ENCODE measurements at regions not wholly inside any gene's neighbourhood (a gene's known extent, or its start where the extent isn't known, plus 50 kb on each side); places are given as distances from the start of the nearest gene placed in this dataset.

DNA sequence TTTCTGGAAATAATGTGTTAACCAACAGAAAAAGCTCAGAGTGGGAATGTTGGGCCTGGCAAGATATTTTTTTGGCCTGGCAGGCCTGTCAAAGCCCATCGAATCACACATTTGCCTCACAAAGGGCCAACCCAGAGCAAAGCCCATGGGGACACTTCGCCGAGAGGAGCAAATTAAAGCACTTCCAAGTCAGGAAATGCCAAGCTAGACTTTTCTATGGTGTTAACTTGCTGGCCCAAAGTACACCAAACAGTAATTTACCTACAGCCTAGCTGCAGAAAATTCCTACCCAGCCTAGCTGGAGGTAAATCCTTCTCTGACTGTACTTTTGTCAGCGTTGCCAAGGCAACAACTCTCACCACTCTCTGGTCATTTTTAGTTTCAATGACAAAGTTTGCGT lies 288.6 kb upstream of the LDB2 start:
- no peak for DNase-seq (ENCODE audit: low read depth in 1 of 2, low spot score in 1 of 2)

GRCh38 chr4:17182888-17183287 lies 284.4 kb upstream of the LDB2 start:
- DNase-seq (ENCODE audit: low read depth in 1 of 2, low spot score in 1 of 2), result no peak

DNA sequence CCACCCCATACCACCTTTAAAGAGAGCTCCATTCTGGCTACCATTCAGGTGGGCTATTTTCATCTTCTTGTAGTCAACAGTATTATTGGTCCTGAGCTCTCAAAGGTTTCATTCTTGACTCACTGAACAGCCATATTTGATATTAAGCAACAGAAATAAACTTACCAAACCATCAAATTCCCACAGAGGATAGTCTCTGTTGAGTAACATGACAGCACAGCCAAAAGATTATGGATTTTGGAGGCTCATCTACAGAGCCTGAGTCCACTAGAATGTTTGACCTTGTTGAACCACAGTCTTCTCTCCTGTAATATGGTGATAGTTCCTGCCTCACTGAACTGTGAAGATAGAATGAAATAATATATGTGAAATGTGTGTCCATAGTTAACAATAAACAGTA lies 276.3 kb upstream of the LDB2 start:
- DNase-seq (ENCODE audit: low read depth in 1 of 2, low spot score in 1 of 2), result no peak

DNA sequence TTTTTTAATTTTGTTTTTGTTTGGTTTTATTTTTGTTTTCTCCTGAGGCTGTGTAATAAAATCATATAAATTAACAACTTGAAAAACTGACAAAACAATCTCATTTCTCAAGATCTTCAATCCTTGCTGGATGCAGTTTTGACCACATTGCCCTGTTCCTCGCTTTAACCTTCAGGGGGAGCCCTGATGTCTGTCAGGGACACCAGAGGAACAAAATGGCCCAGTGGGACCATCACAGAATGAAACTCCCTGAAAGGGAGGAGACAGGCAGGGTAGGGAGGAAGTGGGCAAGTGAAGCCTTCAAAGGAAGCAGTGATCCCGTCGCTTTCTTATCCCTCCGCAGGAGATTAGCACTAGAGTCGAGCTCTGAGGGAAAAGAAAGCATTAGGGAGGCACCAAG lies 274.9 kb upstream of the LDB2 start:
- DNase-seq (ENCODE audit: low read depth in 1 of 2, low spot score in 1 of 2), result no peak

DNA sequence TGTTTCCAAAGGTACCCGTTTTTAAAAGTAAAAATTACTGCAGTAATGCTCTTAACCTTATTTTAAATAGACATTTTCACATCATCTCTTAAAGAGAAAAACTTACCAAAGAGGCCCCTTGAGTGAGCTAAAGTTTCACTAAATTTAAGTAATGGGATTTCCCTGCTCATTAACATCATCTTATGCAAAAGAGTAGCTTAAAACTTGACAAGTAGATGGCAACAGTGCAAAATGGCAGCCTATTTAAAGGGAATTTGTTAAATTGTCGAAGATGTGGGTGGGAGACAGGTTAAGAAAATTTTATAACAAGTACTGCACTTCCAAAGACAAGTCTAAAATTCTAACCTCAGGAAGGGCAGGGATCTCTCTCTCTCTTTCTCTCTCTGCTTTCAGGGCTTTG lies 271.7 kb upstream of the LDB2 start:
- no peak for DNase-seq (ENCODE audit: low read depth in 1 of 2, low spot score in 1 of 2)

- no peak for DNase-seq (ENCODE audit: low read depth in 1 of 2, low spot score in 1 of 2)
Measured at GRCh38 chr4:17169699-17170098, 271.3 kb upstream of the LDB2 start.

- DNase-seq (ENCODE audit: low read depth in 1 of 2, low spot score in 1 of 2), result no peak
Measured at GRCh38 chr4:17168571-17168970, 270.1 kb upstream of the LDB2 start.

DNA sequence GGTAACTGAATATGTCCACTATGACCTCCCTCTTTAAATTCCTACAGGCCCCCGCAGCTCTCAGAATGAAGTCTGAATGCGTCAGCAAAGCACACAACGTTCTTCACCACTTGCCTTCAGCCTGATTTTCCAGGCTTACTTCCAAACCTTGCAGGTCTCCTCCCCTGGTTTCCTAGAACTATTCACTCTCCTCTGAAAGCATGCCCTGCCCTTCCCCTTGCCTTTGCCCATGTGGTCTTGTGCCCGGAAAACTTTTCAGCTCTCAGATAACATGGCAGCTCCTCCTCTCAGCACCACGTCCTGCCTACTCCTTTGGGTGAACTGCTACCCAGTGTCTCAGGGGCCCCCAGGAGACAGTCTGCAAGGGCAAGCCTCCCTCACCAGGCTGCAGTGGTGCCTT lies 268.5 kb upstream of the LDB2 start:
- DNase-seq (ENCODE audit: low read depth in 1 of 2, low spot score in 1 of 2), result no peak

DNA sequence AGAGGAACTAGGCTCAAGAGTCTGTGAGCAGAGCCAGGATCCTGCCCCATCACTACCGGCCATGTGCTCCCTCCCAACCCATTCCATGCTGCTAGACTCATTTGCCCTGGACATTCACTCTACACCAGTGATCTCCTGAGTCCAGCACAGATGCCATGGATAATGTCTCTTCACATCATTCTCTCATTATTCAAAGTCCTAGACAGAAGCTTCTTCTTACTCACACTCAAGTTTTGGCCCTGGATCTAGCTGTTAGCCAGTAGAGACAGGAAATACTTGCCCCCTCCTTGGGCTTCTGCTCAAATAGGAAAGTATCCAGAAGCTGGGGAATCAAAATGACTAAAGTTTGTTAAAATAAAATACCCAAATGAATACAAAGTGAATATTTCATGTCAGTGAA lies 266.8 kb upstream of the LDB2 start:
- no peak for DNase-seq (ENCODE audit: low read depth in 1 of 2, low spot score in 1 of 2)

DNA sequence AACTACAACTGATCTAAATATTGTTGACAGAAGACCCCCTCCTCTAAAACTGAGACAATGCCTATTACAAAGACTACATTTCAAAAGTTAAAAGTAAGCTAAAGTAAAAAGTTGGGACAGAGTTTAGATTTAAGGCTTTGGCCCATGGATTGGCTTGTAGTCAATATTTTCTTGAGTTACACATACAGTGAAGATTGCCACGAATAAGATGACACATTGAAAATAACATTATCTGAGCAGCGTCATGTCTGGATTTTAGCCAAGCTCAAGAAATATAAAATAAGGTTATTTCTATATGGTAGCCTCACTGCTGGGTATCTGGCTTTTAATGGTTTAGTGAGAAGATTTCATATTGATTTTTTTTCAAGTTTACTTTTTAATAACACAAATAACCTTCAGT lies 266.2 kb upstream of the LDB2 start:
- no peak for DNase-seq (ENCODE audit: low read depth in 1 of 2, low spot score in 1 of 2)

- no peak for DNase-seq (ENCODE audit: low read depth in 1 of 2, low spot score in 1 of 2)
Measured at GRCh38 chr4:17163156-17163771, 264.8 kb upstream of the LDB2 start.

- DNase-seq (ENCODE audit: low read depth in 1 of 2, low spot score in 1 of 2), result no peak
Measured at GRCh38 chr4:17157304-17157703, 258.9 kb upstream of the LDB2 start.

GRCh38 chr4:17155486-17155885 lies 257.0 kb upstream of the LDB2 start:
- DNase-seq (ENCODE audit: low read depth in 1 of 2, low spot score in 1 of 2), result no peak

GRCh38 chr4:17153572-17153971 lies 255.1 kb upstream of the LDB2 start:
- no peak for DNase-seq (ENCODE audit: low read depth in 1 of 2, low spot score in 1 of 2)

DNA sequence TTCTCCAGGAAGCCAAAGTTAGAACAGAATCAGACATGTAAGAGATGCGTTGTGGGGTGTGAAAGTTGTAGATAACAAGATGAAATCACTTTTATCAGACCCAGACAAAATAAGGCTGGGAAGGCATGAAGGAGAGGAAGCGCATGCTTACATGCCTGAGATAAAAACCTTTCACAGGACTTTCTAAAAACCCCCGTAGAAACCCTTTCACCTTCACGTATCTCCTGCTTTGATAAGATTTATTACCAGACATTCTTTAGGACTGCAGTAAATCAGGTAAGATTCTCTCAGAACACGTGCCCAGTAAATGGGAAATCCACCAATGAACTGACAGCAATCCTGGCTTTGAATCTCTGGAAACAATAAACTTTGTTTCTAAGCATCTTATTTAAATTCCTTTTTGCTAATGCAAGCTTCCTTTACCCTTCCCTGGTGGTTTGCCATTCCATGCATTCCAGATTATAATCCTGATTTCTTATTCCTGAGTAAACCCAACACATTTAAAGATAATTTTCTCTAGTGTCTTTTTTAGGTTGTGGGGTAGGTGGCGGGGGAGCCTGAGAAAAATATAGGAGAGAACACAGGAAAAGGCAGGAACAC lies 254.6 kb upstream of the LDB2 start:
- DNase-seq (ENCODE audit: low read depth in 1 of 2, low spot score in 1 of 2), result no peak

DNA sequence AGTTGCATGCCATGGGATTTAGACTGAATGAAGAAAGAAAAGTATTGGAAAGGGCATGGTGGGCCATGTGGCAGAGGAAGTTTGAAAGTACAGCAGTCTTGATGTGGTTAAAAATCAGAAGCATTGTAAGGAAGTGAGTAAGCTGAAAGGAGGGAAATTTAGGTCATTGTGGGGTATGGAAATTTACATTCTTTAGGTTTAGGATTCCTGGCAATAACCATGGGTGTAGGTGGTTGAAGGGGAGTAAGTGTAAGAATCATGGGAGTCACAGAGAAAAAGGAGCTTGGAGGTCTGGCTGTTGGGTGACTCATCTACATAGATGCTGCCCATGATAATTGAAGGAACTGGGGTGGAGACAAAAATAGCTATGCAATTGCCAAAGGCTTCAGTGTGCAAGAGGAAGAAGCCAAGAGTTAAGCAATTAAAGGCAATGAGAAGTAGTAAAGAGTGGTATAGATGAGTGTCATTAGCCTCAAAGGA lies 243.8 kb upstream of the LDB2 start:
- no peak for DNase-seq (ENCODE audit: low read depth in 1 of 2, low spot score in 1 of 2)

DNA sequence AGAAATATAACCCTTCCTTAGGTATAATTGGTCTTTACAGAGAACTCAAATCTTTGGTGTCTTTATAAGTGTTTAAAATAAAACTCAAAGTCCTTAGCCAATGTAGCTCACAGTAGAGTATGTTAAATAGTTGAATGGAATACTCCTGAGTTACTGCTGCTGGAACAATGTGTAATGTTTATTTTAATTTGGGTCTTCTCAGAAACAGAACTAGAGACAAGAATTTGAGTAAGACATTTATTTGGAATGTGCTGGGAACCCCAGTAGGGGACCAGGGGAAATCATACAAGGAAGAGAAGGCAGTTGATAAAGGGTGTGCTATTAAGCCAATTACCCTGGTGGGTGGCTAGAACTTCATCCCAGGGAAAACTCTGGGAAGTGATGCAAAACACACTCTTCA lies 240.4 kb upstream of the LDB2 start:
- no peak for DNase-seq (ENCODE audit: low read depth in 1 of 2, low spot score in 1 of 2)

DNA sequence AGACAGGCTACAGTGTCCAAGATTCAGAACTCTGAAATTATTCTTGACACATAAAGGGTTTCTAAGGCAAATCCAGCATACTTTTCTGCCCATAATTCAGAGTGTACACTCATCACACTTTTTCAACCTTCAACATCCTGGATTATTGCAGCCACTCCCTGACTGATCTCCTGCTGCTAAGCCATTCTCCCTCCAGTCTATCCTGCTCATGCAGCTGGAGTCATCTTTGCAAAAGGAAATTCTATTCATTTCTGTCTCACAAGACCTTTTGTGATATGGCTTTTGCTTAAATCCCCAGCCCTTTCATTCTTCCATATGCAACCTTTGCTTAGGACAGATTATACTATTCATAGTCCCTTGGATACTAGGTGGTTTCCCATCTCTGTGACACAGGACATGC lies 236.1 kb upstream of the LDB2 start:
- DNase-seq (ENCODE audit: low read depth in 1 of 2, low spot score in 1 of 2), result no peak

DNA sequence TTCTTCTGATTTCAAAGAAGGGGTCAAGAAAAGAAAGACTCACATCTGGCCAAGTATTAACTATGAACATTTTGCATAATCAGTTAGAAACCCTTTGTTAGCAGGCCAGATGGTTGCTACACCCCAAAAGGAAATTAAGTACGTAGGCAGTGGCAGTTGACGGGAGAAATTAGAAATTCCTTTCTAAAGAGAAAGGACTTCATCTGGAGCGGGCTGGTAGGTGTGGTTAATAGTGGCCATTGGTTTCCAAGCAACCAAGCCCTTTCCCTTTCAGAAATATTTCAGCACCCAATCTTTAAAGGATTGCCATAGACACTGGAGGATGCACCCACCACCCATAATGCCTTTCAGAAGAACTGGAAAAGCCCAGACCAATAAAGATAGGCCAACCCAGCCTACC lies 235.7 kb upstream of the LDB2 start:
- DNase-seq (ENCODE audit: low read depth in 1 of 2, low spot score in 1 of 2), result no peak

GRCh38 chr4:17132226-17132625 lies 233.8 kb upstream of the LDB2 start:
- DNase-seq (ENCODE audit: low read depth in 1 of 2, low spot score in 1 of 2), result no peak

DNA sequence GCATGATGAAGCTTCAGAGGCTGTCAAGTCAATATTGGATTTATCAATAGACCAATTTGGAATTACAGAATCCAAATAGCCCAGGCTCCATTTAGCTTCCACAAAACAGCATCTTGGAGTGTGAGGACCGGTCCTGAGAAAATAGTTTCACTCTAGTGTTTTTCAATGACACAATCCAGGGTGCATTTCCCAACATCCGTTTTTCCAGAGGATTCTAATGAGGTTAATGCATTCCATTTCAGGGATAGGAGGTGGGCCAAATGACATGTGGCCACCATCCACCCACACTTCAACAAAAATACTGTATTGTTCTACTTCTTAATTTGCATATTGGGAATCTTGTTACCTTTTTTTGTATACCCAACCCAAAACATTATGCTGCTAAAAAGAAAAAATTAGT lies 229.8 kb upstream of the LDB2 start:
- DNase-seq (ENCODE audit: low read depth in 1 of 2, low spot score in 1 of 2), result no peak

- DNase-seq (ENCODE audit: low read depth in 1 of 2, low spot score in 1 of 2), result no peak
Measured at GRCh38 chr4:17126321-17126966, 228.0 kb upstream of the LDB2 start.

DNA sequence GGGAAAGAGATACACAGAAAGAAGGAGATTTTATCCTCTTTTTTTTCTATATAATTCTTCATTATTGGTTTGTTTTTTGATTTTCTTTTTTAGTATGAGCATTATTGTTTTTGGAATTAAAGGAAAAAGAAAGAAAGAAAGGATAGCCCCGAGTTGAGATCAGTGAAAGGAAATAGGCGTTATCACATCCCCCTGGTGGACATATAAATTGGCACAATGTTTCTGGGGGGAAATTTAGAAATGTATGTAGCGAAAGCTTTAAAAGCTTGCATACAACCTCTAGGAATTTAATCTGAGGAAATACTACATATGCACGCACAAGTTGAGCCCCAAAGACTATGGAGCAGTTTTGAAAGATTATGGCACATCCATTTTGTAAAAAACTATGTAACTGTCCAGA lies 226.3 kb upstream of the LDB2 start:
- DNase-seq (ENCODE audit: low read depth in 1 of 2, low spot score in 1 of 2), result no peak
